GM12878 (cell line): ENCODE measurements at regions not wholly inside any gene's neighbourhood (a gene's known extent, or its start where the extent isn't known, plus 50 kb on each side); places are given as distances from the start of the nearest gene placed in this dataset.

Experiments used
- ATAC-seq: fragments of 200-7000 bp; cut with Tn5 transposase; 3 replicates; pipeline ENCODE4 v1.9.1; 2020; ENCODE audit warnings: mild to moderate bottlenecking, moderate library complexity
- BruUV-seq: library from RNA; stranded (reverse); fragments of 400-500 nt; replicated peaks from 2 replicates; lab custom pipeline; 2021; lab: Mats Ljungman, UMichigan
- CTCF ChIA-PET: fragments of 300-600 bp; sonication (Branson Sonifier 250); formaldehyde crosslinking; extraction: SDS; loops from one replicate; lab custom pipeline; 2021; ENCODE audit warnings: inconsistent platforms; lab: Yijun Ruan, JAX
- POLR2A ChIA-PET: fragments of 350-600 bp; formaldehyde crosslinking; extraction: SDS; loops from one replicate; lab custom pipeline; 2021; ENCODE audit warnings: inconsistent platforms; lab: Charles Lee
- RAD21 ChIA-PET: fragments of 300-600 bp; sonication (Branson Sonifier 250); formaldehyde crosslinking; loops from one replicate; lab custom pipeline; 2023; ENCODE audit warnings: antibody characterized with exemption; ENCODE audit not compliant: unreplicated experiment; lab: Charles Lee
- SMC1A ChIA-PET: fragments of 300-600 bp; sonication (Branson Sonifier 250); formaldehyde crosslinking; loops from one replicate; lab custom pipeline; 2023; ENCODE audit not compliant: unreplicated experiment, uncharacterized antibody; lab: Charles Lee
- DNase-seq: peaks from one replicate; pipeline ENCODE4 v3.0.0-alpha.2; 2011; ENCODE audit warnings: low read depth, low spot score
- FAIRE-seq: peaks from 3 replicates; lab custom pipeline; 2011; peaks lifted over from hg19 to GRCh38; lab: Jason Lieb, UNC
- H2AFZ ChIP-seq: 2 replicates; pipeline ENCODE4 v1.6.0; 2011; ENCODE audit warnings: low read depth, low read length, control low read depth; ENCODE audit not compliant: control insufficient read depth
- H3K27ac ChIP-seq: 2 replicates; pipeline ENCODE4 v1.5.1; 2011; ENCODE audit warnings: control low read depth; ENCODE audit not compliant: control insufficient read depth, insufficient read depth
- H3K27me3 ChIP-seq, 2 experiments: replicated peaks in 1 of 2; 2 replicates each; pipeline versions ENCODE4 v1.6.0 to v1.6.1; 2011; ENCODE audit warnings: low read length in 1 of 2; ENCODE audit not compliant: control insufficient read depth in 2 of 2, insufficient read depth in 2 of 2
- H3K36me3 ChIP-seq, 2 experiments: 2 replicates each; pipeline ENCODE4 v1.5.1; 2011; ENCODE audit warnings: low read length in 1 of 2; ENCODE audit not compliant: control insufficient read depth in 2 of 2, insufficient read depth in 2 of 2
- H3K4me1 ChIP-seq: 2 replicates; pipeline ENCODE4 v1.6.1; 2011; ENCODE audit warnings: mild to moderate bottlenecking, low read length, moderate library complexity, mixed read lengths; ENCODE audit not compliant: control insufficient read depth, insufficient read depth
- H3K4me2 ChIP-seq: 2 replicates; pipeline ENCODE4 v1.6.0; 2011; ENCODE audit warnings: control low read depth; ENCODE audit not compliant: control insufficient read depth, insufficient read depth
- H3K4me3 ChIP-seq: fragments of 200-600 bp; sonication (generic); 2 replicates; pipeline ENCODE4 v1.5.1; 2016
- H3K79me2 ChIP-seq: 2 replicates; pipeline ENCODE4 v1.6.0; 2011; ENCODE audit warnings: low read length; ENCODE audit not compliant: control insufficient read depth, insufficient read depth
- H3K9ac ChIP-seq: 2 replicates; pipeline ENCODE4 v1.8.0; 2011; ENCODE audit warnings: low read length, control low read depth, mixed read lengths; ENCODE audit not compliant: control insufficient read depth, insufficient read depth
- H3K9me3 ChIP-seq: replicated peaks from 3 replicates; pipeline ENCODE4 v1.5.1; 2011; ENCODE audit warnings: mild to moderate bottlenecking, low read length; ENCODE audit not compliant: control insufficient read depth, insufficient read depth
- H4K20me1 ChIP-seq: 2 replicates; pipeline ENCODE4 v1.6.0; 2011; ENCODE audit not compliant: control insufficient read depth, insufficient read depth
- BMI1 ChIP-seq: fragments of 450-650 bp; IDR thresholded peaks from 2 replicates; pipeline ENCODE4 v1.6.1; 2016; ENCODE audit warnings: mild to moderate bottlenecking, moderate library complexity, borderline replicate concordance
- BRCA1 ChIP-seq: IDR thresholded peaks from 2 replicates; pipeline ENCODE4 v1.6.1; 2011; ENCODE audit warnings: low read depth, low read length, improper control_type of control experiment
- CEBPB ChIP-seq, 2 experiments: fragments of 150-350 bp in 1 of 2; IDR thresholded peaks; 2 replicates each; pipeline ENCODE4 v1.6.1; 2012 to 2014; ENCODE audit warnings: low read depth in 2 of 2, low read length in 2 of 2, borderline replicate concordance in 1 of 2, inconsistent platforms in 1 of 2
- CHD4 ChIP-seq: fragments of 200-600 bp; sonication (generic); IDR thresholded peaks from 2 replicates; pipeline ENCODE4 v1.6.1; 2016; ENCODE audit warnings: mild to moderate bottlenecking
- EGR1 ChIP-seq, 2 experiments: IDR thresholded peaks; 1 replicate in 1 of 2; 2 replicates in 1 of 2; pipeline ENCODE4 v1.6.1; 2011 to 2012; ENCODE audit warnings: low read depth in 2 of 2, low read length in 2 of 2, borderline replicate concordance in 1 of 2, mild to moderate bottlenecking in 1 of 2, moderate library complexity in 1 of 2
- HDAC6 ChIP-seq: fragments of 200-600 bp; sonication (generic); IDR thresholded peaks from one replicate; pipeline ENCODE4 v1.8.0; 2017; ENCODE audit warnings: antibody characterized with exemption; ENCODE audit not compliant: unreplicated experiment
- JUND ChIP-seq: IDR thresholded peaks from 2 replicates; pipeline ENCODE4 v1.6.1; 2012; ENCODE audit warnings: low read depth, mild to moderate bottlenecking, low read length, improper control_type of control experiment, moderate library complexity
- KAT2A ChIP-seq: conservative IDR thresholded peaks from 2 replicates; pipeline ENCODE4 v1.6.1; 2011; ENCODE audit warnings: low read depth, low read length; ENCODE audit not compliant: control insufficient read depth
- PAX8 ChIP-seq: fragments of 450-650 bp; IDR thresholded peaks from 2 replicates; pipeline ENCODE4 v1.6.1; 2017; ENCODE audit warnings: mild to moderate bottlenecking, moderate library complexity
- RELA ChIP-seq: fragments of 450-650 bp; IDR thresholded peaks from 2 replicates; pipeline ENCODE4 v1.8.0; 2014; ENCODE audit warnings: borderline replicate concordance; ENCODE audit not compliant: partially characterized antibody
- YY1 ChIP-seq: IDR thresholded peaks from 2 replicates; pipeline ENCODE4 v1.6.1; 2011; ENCODE audit warnings: low read depth, mild to moderate bottlenecking, low read length
- ZNF207 ChIP-seq: fragments of 450-650 bp; IDR thresholded peaks from 2 replicates; pipeline ENCODE4 v1.6.1; 2014; ENCODE audit warnings: antibody characterized with exemption, mild to moderate bottlenecking, borderline replicate concordance
- WGBS: methylation state at CpG from one replicate; pipeline ENCODE4 v1.1.6; 2016; ENCODE audit warnings: low lambda C conversion rate; ENCODE audit not compliant: insufficient replicate concordance, insufficient coverage; ENCODE audit errors: missing lambda C conversion rate; 5-methylcytosine and 5-hydroxymethylcytosine counted together
- in situ Hi-C: fragments of 300-500 bp; cut with MboI; formaldehyde crosslinking; loops from 9 replicates; pipeline ENCODE4 v1.14.3; 2018; ENCODE audit warnings: mixed read lengths
- intact Hi-C: fragments of 100-400 bp; cut with micrococcal nuclease; formaldehyde crosslinking; loops from one replicate; pipeline ENCODE4 v1.14.2; 2022; ENCODE audit not compliant: unreplicated experiment
- TF ChIP-seq, protein P1 (sequence below): fragments of 450-650 bp; IDR thresholded peaks from 2 replicates; pipeline ENCODE4 v1.6.1; 2016; ENCODE audit warnings: mild to moderate bottlenecking, moderate library complexity, borderline replicate concordance
- TF ChIP-seq, protein P2 (sequence below): IDR thresholded peaks from 2 replicates; pipeline ENCODE4 v1.6.1; 2011; ENCODE audit warnings: mild to moderate bottlenecking, low read depth, low read length, moderate library complexity; ENCODE audit not compliant: insufficient replicate concordance
- TF ChIP-seq, protein P3 (sequence below): IDR thresholded peaks from 2 replicates; pipeline ENCODE4 v1.6.1; 2012; ENCODE audit warnings: mild to moderate bottlenecking, low read depth, low read length

DNA sequence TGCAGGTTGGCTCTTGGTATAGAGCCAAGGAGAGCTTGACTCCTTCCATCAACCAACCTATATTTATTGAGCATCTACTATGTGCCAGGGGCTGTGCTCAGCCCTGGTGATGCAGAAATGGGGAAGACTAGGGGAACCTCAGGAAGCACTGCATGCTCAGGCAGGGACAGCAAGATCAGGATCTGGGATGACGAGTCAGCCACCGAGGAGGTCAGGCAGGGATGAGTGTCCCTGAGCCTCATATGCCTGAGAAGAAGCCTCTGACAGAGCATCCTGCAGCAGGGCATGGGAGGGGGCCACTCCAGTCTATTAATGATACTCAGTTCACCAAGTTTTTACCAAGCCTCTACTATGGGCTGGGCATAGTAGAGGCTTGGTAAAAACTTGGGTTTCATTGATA lies 158.1 kb downstream of the KATNAL1 start (continued):
- TF ChIP-seq, protein P1, sequence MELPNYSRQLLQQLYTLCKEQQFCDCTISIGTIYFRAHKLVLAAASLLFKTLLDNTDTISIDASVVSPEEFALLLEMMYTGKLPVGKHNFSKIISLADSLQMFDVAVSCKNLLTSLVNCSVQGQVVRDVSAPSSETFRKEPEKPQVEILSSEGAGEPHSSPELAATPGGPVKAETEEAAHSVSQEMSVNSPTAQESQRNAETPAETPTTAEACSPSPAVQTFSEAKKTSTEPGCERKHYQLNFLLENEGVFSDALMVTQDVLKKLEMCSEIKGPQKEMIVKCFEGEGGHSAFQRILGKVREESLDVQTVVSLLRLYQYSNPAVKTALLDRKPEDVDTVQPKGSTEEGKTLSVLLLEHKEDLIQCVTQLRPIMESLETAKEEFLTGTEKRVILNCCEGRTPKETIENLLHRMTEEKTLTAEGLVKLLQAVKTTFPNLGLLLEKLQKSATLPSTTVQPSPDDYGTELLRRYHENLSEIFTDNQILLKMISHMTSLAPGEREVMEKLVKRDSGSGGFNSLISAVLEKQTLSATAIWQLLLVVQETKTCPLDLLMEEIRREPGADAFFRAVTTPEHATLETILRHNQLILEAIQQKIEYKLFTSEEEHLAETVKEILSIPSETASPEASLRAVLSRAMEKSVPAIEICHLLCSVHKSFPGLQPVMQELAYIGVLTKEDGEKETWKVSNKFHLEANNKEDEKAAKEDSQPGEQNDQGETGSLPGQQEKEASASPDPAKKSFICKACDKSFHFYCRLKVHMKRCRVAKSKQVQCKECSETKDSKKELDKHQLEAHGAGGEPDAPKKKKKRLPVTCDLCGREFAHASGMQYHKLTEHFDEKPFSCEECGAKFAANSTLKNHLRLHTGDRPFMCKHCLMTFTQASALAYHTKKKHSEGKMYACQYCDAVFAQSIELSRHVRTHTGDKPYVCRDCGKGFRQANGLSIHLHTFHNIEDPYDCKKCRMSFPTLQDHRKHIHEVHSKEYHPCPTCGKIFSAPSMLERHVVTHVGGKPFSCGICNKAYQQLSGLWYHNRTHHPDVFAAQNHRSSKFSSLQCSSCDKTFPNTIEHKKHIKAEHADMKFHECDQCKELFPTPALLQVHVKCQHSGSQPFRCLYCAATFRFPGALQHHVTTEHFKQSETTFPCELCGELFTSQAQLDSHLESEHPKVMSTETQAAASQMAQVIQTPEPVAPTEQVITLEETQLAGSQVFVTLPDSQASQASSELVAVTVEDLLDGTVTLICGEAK, result no peak
- TF ChIP-seq CHD4 (no peak), BMI1 (no peak), HDAC6 (no peak), JUND (no peak), YY1 (no peak)
- TF ChIP-seq, protein P2, sequence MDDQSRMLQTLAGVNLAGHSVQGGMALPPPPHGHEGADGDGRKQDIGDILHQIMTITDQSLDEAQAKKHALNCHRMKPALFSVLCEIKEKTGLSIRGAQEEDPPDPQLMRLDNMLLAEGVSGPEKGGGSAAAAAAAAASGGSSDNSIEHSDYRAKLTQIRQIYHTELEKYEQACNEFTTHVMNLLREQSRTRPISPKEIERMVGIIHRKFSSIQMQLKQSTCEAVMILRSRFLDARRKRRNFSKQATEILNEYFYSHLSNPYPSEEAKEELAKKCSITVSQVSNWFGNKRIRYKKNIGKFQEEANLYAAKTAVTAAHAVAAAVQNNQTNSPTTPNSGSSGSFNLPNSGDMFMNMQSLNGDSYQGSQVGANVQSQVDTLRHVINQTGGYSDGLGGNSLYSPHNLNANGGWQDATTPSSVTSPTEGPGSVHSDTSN, result no peak

DNA sequence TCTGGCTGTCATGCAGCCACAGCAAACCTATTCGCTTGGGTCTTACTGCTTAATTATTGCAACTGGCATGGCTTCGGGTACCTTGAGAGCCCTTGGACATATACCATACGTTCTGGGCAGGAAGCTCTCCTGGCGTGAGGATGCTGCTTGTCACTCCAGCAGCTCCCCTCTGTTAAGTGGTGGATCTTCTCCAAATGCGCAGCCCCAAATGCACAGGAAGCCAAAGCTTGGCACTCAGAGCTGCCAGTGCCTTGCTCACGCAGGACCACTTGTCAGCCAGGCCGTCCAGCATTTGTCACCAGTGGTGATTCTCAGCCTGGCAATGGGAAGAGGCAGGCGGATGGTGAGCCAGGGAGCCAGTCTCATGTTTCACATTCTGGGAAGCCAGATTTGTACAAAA lies 158.6 kb downstream of the KATNAL1 start:
- ChIA-PET CTCF (interaction anchor here (1.6 to 8.4 kb wide), 3 partner anchors 9 to 34 kb away, joined by 6 to 92 read pairs (median 44); no protein-coding TSS in a partner anchor), POLR2A (interaction anchor here (0.6 to 1.1 kb wide), 2 partner anchors 16 to 46 kb away, joined by 3 read pairs; no protein-coding TSS in a partner anchor), SMC1A (interaction anchor here (2.3 to 9.9 kb wide), 2 partner anchors 8 to 16 kb away, joined by 7 to 91 read pairs; no protein-coding TSS in a partner anchor), RAD21 (interaction anchor here (1.8 kb wide), 1 partner anchor 16 kb away, joined by 7 read pairs; no protein-coding TSS in a partner anchor)
- H3K4me3 ChIP-seq, result no peak overlapping the region
- no peaks in the 10 kb centered on the region for H3K27me3 ChIP-seq
- H2AFZ ChIP-seq, result no peak overlapping the region
- ATAC-seq (no peak), DNase-seq (no peak), FAIRE-seq (no peak)
- no peak overlapping the region for H3K9ac ChIP-seq
- intact Hi-C loops (loop anchor here (5.0 to 10.0 kb wide), 2 partner anchors 46 to 94 kb away; no protein-coding TSS in a partner anchor), in situ Hi-C loops (no loop called here)
- peaks cover 40% of the 10 kb centered on the region for H3K4me1 ChIP-seq
- no peak overlapping the region for H3K4me2 ChIP-seq
- peaks cover 3% of the 10 kb centered on the region; the same call in 2 of the 3 replicates for H3K9me3 ChIP-seq
- WGBS, result 88% methylated on average over 8 of the region's 8 CpGs
- no TSS peak for BruUV-seq
- H3K79me2 ChIP-seq, result no peaks in the 10 kb centered on the region
- H4K20me1 ChIP-seq, result no peaks in the 10 kb centered on the region
- H3K36me3 ChIP-seq, result no peaks in the 10 kb centered on the region
- no peak overlapping the region for H3K27ac ChIP-seq
- TF ChIP-seq EGR1 (IDR thresholded peaks at IDR 0.05; ENCODE audit: borderline replicate concordance in 1 of 2, low read depth in 2 of 2, low read length in 2 of 2) (no peak), PAX8 (no peak), CEBPB (IDR thresholded peaks at IDR 0.05; ENCODE audit: borderline replicate concordance in 1 of 2, low read depth in 2 of 2, low read length in 2 of 2) (no peak), KAT2A (no peak), BRCA1 (no peak), ZNF207 (no peak), RELA (no peak)
- TF ChIP-seq, protein P3, sequence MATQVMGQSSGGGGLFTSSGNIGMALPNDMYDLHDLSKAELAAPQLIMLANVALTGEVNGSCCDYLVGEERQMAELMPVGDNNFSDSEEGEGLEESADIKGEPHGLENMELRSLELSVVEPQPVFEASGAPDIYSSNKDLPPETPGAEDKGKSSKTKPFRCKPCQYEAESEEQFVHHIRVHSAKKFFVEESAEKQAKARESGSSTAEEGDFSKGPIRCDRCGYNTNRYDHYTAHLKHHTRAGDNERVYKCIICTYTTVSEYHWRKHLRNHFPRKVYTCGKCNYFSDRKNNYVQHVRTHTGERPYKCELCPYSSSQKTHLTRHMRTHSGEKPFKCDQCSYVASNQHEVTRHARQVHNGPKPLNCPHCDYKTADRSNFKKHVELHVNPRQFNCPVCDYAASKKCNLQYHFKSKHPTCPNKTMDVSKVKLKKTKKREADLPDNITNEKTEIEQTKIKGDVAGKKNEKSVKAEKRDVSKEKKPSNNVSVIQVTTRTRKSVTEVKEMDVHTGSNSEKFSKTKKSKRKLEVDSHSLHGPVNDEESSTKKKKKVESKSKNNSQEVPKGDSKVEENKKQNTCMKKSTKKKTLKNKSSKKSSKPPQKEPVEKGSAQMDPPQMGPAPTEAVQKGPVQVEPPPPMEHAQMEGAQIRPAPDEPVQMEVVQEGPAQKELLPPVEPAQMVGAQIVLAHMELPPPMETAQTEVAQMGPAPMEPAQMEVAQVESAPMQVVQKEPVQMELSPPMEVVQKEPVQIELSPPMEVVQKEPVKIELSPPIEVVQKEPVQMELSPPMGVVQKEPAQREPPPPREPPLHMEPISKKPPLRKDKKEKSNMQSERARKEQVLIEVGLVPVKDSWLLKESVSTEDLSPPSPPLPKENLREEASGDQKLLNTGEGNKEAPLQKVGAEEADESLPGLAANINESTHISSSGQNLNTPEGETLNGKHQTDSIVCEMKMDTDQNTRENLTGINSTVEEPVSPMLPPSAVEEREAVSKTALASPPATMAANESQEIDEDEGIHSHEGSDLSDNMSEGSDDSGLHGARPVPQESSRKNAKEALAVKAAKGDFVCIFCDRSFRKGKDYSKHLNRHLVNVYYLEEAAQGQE, result no peak
